H9 (cell line): ENCODE measurements at regions not wholly inside any gene's neighbourhood (a gene's known extent, or its start where the extent isn't known, plus 50 kb on each side); places are given as distances from the start of the nearest gene placed in this dataset.

ENCODE experiments used
- DNase-seq: peaks from one replicate; pipeline ENCODE4 v3.0.0-alpha.2; 2017
- H2AFZ ChIP-seq: one replicate; pipeline ENCODE4 v1.6.1; 2013; ENCODE audit warnings: mild to moderate bottlenecking, low read length, control low read depth, moderate library complexity
- H2AK5ac ChIP-seq: 2 replicates; pipeline ENCODE4 v1.6.1; 2013; ENCODE audit warnings: low read length, control low read depth, mixed read lengths; ENCODE audit not compliant: insufficient read length
- H2BK120ac ChIP-seq: one replicate; pipeline ENCODE4 v1.6.1; 2013; ENCODE audit warnings: low read depth, mild to moderate bottlenecking, low read length, control low read depth, inconsistent platforms; ENCODE audit not compliant: poor library complexity, severe bottlenecking
- H2BK12ac ChIP-seq: 2 replicates; pipeline ENCODE4 v1.6.1; 2013; ENCODE audit warnings: low read length, control low read depth, mixed read lengths, low read depth; ENCODE audit not compliant: insufficient read length
- H2BK15ac ChIP-seq: 2 replicates; pipeline ENCODE4 v1.6.1; 2013; ENCODE audit warnings: low read depth, low read length, control low read depth
- H2BK20ac ChIP-seq: one replicate; pipeline ENCODE4 v1.6.1; 2013; ENCODE audit warnings: low read depth, mild to moderate bottlenecking, low read length, control low read depth, inconsistent platforms; ENCODE audit not compliant: poor library complexity, severe bottlenecking
- H2BK5ac ChIP-seq: 2 replicates; pipeline ENCODE4 v1.6.1; 2013; ENCODE audit warnings: low read length, control low read depth, mixed read lengths; ENCODE audit not compliant: insufficient read length
- H3K14ac ChIP-seq: 2 replicates; pipeline ENCODE4 v1.6.1; 2013; ENCODE audit warnings: low read length, control low read depth; ENCODE audit not compliant: insufficient read depth
- H3K18ac ChIP-seq: 2 replicates; pipeline ENCODE4 v1.6.1; 2013; ENCODE audit warnings: low read depth, mild to moderate bottlenecking, mixed read lengths, low read length, control low read depth; ENCODE audit not compliant: insufficient read length
- H3K23ac ChIP-seq: 2 replicates; pipeline ENCODE4 v1.6.1; 2013; ENCODE audit warnings: low read length, control low read depth, mixed read lengths, low read depth; ENCODE audit not compliant: insufficient read length
- H3K23me2 ChIP-seq: 2 replicates; pipeline ENCODE4 v1.6.1; 2013; ENCODE audit warnings: low read depth, mild to moderate bottlenecking, mixed read lengths, low read length, control low read depth; ENCODE audit not compliant: insufficient read length, poor library complexity, severe bottlenecking
- H3K27ac ChIP-seq: 2 replicates; pipeline ENCODE4 v1.5.1; 2013; ENCODE audit warnings: low read length, control low read depth, mixed read lengths, low read depth; ENCODE audit not compliant: insufficient read length
- H3K27me3 ChIP-seq: 2 replicates; pipeline ENCODE4 v1.6.1; 2013; ENCODE audit warnings: low read length, control low read depth, inconsistent platforms; ENCODE audit not compliant: insufficient read depth
- H3K4ac ChIP-seq: 2 replicates; pipeline ENCODE4 v1.6.1; 2013; ENCODE audit warnings: low read depth, mild to moderate bottlenecking, control low read depth, inconsistent platforms, low read length, moderate library complexity
- H3K4me1 ChIP-seq: 2 replicates; pipeline ENCODE4 v1.6.1; 2013; ENCODE audit warnings: low read length, control low read depth, inconsistent platforms; ENCODE audit not compliant: insufficient read depth
- H3K4me2 ChIP-seq: 2 replicates; pipeline ENCODE4 v1.6.1; 2013; ENCODE audit warnings: low read length, control low read depth, mixed read lengths; ENCODE audit not compliant: insufficient read length, insufficient read depth
- H3K56ac ChIP-seq: 2 replicates; pipeline ENCODE4 v1.6.1; 2013; ENCODE audit warnings: low read depth, mild to moderate bottlenecking, mixed read lengths, low read length, control low read depth; ENCODE audit not compliant: insufficient read length
- H3K79me1 ChIP-seq: 2 replicates; pipeline ENCODE4 v1.6.1; 2013; ENCODE audit warnings: low read depth, mild to moderate bottlenecking, moderate library complexity, low read length, control low read depth, inconsistent platforms; ENCODE audit not compliant: insufficient read depth, poor library complexity, severe bottlenecking
- H3K79me2 ChIP-seq: 2 replicates; pipeline ENCODE4 v1.6.1; 2013; ENCODE audit warnings: low read length, control low read depth, inconsistent platforms; ENCODE audit not compliant: insufficient read depth
- H3K9ac ChIP-seq: 2 replicates; pipeline ENCODE4 v1.6.1; 2013; ENCODE audit warnings: low read length, control low read depth, mixed read lengths; ENCODE audit not compliant: insufficient read length; ENCODE audit errors: extremely low read depth
- H3K9me3 ChIP-seq: one replicate; pipeline ENCODE4 v1.6.1; 2013; ENCODE audit warnings: low read depth, low read length, inconsistent platforms; ENCODE audit not compliant: control insufficient read depth
- H3T11ph ChIP-seq: one replicate; pipeline ENCODE4 v1.6.1; 2013; ENCODE audit warnings: mild to moderate bottlenecking, low read length, control low read depth, inconsistent platforms
- H4K20me1 ChIP-seq: one replicate; pipeline ENCODE4 v1.6.1; 2013; ENCODE audit not compliant: control insufficient read depth, insufficient read length, insufficient read depth
- H4K5ac ChIP-seq: 2 replicates; pipeline ENCODE4 v1.6.1; 2013; ENCODE audit warnings: low read depth, mild to moderate bottlenecking, mixed read lengths, low read length, control low read depth; ENCODE audit not compliant: insufficient read length
- H4K8ac ChIP-seq: replicated peaks from 2 replicates; pipeline ENCODE4 v1.6.1; 2013; ENCODE audit warnings: low read length, control low read depth, mixed read lengths, low read depth; ENCODE audit not compliant: insufficient read length
- H4K91ac ChIP-seq: 2 replicates; pipeline ENCODE4 v1.6.1; 2013; ENCODE audit warnings: low read depth, mild to moderate bottlenecking, moderate library complexity, mixed read lengths, low read length, control low read depth; ENCODE audit not compliant: insufficient read length
- H3K27ac Mint-ChIP-seq, 3 experiments: 2 replicates in 2 of 3; 3 replicates in 1 of 3; pipeline ENCODE4 v1.8.0; 2020 to 2021; ENCODE audit warnings: mixed read lengths in 3 of 3, mild to moderate bottlenecking in 1 of 3, moderate library complexity in 1 of 3
- H3K27me3 Mint-ChIP-seq: 2 replicates; pipeline ENCODE4 v1.8.0; 2021; ENCODE audit warnings: low read depth, mild to moderate bottlenecking, moderate library complexity, mixed read lengths
- H3K36me3 Mint-ChIP-seq, 3 experiments: 2 replicates in 2 of 3; 3 replicates in 1 of 3; pipeline ENCODE4 v1.8.0; 2020 to 2021; ENCODE audit warnings: low read depth in 3 of 3, mixed read lengths in 3 of 3; ENCODE audit not compliant: insufficient read depth in 1 of 3
- H3K4me1 Mint-ChIP-seq, 2 experiments: 2 replicates each; pipeline ENCODE4 v1.8.0; 2020; ENCODE audit warnings: mixed read lengths in 2 of 2
- H3K4me3 Mint-ChIP-seq, 2 experiments: 2 replicates in 1 of 2; 3 replicates in 1 of 2; pipeline ENCODE4 v1.8.0; 2020 to 2021; ENCODE audit warnings: mild to moderate bottlenecking in 2 of 2, mixed read lengths in 2 of 2, moderate library complexity in 1 of 2
- H3K9me3 Mint-ChIP-seq, 2 experiments: 2 replicates in 1 of 2; 3 replicates in 1 of 2; pipeline ENCODE4 v1.8.0; 2020; ENCODE audit warnings: mild to moderate bottlenecking in 2 of 2, mixed read lengths in 2 of 2, moderate library complexity in 1 of 2
- TF ChIP-seq, protein P1 (sequence below): fragments of 200-600 bp; sonication (generic); conservative IDR thresholded peaks from 3 replicates; pipeline ENCODE4 v1.8.0; 2021; ENCODE audit warnings: antibody characterized with exemption, mild to moderate bottlenecking

DNA sequence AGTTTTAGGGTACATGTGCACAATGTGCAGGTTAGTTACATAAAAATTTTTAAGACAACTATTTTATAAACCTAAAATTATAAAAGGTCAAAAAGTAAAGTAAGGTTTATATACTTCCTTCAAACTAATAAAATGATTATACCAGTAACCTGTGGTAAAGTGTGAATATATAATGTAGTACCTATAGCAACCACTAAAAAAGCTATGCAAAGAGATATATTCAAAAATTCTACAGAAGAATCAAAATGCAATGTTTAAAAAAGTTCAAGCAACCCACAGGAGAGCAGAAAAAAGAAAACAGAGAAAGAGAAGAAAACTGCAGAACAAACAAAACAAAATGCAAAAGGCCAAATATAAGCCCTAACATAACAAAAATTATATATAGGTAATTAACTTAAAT lies 379.5 kb upstream of the GALNTL6 start:
- no peak overlapping the region for H3K14ac ChIP-seq
- no peaks in the 10 kb centered on the region for H3K4me1 ChIP-seq
- no peak overlapping the region for H2AFZ ChIP-seq
- H4K20me1 ChIP-seq, result no peaks in the 10 kb centered on the region
- TF ChIP-seq, protein P1, sequence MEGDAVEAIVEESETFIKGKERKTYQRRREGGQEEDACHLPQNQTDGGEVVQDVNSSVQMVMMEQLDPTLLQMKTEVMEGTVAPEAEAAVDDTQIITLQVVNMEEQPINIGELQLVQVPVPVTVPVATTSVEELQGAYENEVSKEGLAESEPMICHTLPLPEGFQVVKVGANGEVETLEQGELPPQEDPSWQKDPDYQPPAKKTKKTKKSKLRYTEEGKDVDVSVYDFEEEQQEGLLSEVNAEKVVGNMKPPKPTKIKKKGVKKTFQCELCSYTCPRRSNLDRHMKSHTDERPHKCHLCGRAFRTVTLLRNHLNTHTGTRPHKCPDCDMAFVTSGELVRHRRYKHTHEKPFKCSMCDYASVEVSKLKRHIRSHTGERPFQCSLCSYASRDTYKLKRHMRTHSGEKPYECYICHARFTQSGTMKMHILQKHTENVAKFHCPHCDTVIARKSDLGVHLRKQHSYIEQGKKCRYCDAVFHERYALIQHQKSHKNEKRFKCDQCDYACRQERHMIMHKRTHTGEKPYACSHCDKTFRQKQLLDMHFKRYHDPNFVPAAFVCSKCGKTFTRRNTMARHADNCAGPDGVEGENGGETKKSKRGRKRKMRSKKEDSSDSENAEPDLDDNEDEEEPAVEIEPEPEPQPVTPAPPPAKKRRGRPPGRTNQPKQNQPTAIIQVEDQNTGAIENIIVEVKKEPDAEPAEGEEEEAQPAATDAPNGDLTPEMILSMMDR, result peak; percentile 33
- no peak overlapping the region for H2AK5ac ChIP-seq
- H3K79me1 ChIP-seq, result no peaks in the 10 kb centered on the region
- Mint-ChIP-seq H3K4me1 (no peaks in the 10 kb centered on the region), H3K9me3 (no peaks in the 10 kb centered on the region), H3K27me3 (no peaks in the 10 kb centered on the region), H3K27ac (no peak overlapping the region), H3K36me3 (no peaks in the 10 kb centered on the region), H3K4me3 (no peak overlapping the region)
- no peaks in the 10 kb centered on the region for H3K79me2 ChIP-seq
- DNase-seq, result no peak
- no peak overlapping the region for H4K91ac ChIP-seq
- no peaks in the 10 kb centered on the region for H3K27me3 ChIP-seq
- H3K56ac ChIP-seq, result no peak overlapping the region
- H2BK120ac ChIP-seq, result no peak overlapping the region
- H2BK15ac ChIP-seq, result no peak overlapping the region
- H2BK5ac ChIP-seq, result no peak overlapping the region
- no peak overlapping the region for H3K27ac ChIP-seq
- H2BK20ac ChIP-seq, result no peak overlapping the region
- H3K4ac ChIP-seq, result no peak overlapping the region
- H3K23ac ChIP-seq, result no peak overlapping the region
- no peak overlapping the region for H2BK12ac ChIP-seq
- H3K18ac ChIP-seq, result no peak overlapping the region
- H4K5ac ChIP-seq, result no peak overlapping the region
- no peak overlapping the region for H4K8ac ChIP-seq
- no peak overlapping the region for H3K9ac ChIP-seq
- no peaks in the 10 kb centered on the region for H3K23me2 ChIP-seq
- H3K4me2 ChIP-seq, result no peak overlapping the region
- no peak overlapping the region for H3T11ph ChIP-seq
- no peaks in the 10 kb centered on the region for H3K9me3 ChIP-seq
